NT2/D1 (cell line): ENCODE measurements at regions not wholly inside any gene's neighbourhood (a gene's known extent, or its start where the extent isn't known, plus 50 kb on each side); places are given as distances from the start of the nearest gene placed in this dataset.

Experiments
- SUZ12 ChIP-seq: IDR thresholded peaks from 2 replicates; pipeline ENCODE4 v1.6.1; 2011; ENCODE audit not compliant: insufficient read length, insufficient read depth; ENCODE audit errors: extremely low read depth
- ZNF274 ChIP-seq: IDR thresholded peaks from 2 replicates; pipeline ENCODE4 v1.6.1; 2011; ENCODE audit warnings: mild to moderate bottlenecking, low read depth, low read length

GRCh38 chr5:114006582-114006981 is 355.3 kb upstream of the KCNN2 start:
- TF ChIP-seq SUZ12 (no peak), ZNF274 (no peak)
